RWPE2 (cell line): ENCODE measurements at regions not wholly inside any gene's neighbourhood (a gene's known extent, or its start where the extent isn't known, plus 50 kb on each side); places are given as distances from the start of the nearest gene placed in this dataset.

Source experiments
- ATAC-seq: fragments of 200-7000 bp; cut with Tn5 transposase; 3 replicates; pipeline ENCODE4 v1.9.1; 2021; ENCODE audit warnings: low read depth
- DNase-seq: peaks from one replicate; pipeline ENCODE4 v3.0.0-alpha.2; 2020; ENCODE audit warnings: low spot score
- H3K27ac ChIP-seq: fragments of 450-650 bp; 2 replicates; pipeline ENCODE4 v1.5.1; 2017; ENCODE audit warnings: mild to moderate bottlenecking; ENCODE audit not compliant: poor library complexity, severe bottlenecking
- H3K27me3 ChIP-seq: fragments of 250-450 bp; sonication (Bioruptor Pico); 2 replicates; pipeline ENCODE4 v1.5.1; 2021; ENCODE audit warnings: mild to moderate bottlenecking, moderate library complexity; ENCODE audit not compliant: insufficient read depth, poor library complexity, severe bottlenecking
- H3K36me3 ChIP-seq: fragments of 250-450 bp; sonication (Bioruptor Pico); 2 replicates; pipeline ENCODE4 v1.5.1; 2020; ENCODE audit warnings: low read depth, mild to moderate bottlenecking, moderate library complexity
- H3K4me1 ChIP-seq: fragments of 250-450 bp; sonication (Bioruptor Pico); 2 replicates; pipeline ENCODE4 v1.5.1; 2021; ENCODE audit warnings: mild to moderate bottlenecking, moderate library complexity; ENCODE audit not compliant: insufficient read depth, poor library complexity, severe bottlenecking
- H3K4me3 ChIP-seq: fragments of 250-450 bp; sonication (Bioruptor Pico); 2 replicates; pipeline ENCODE4 v1.5.1; 2021; ENCODE audit warnings: mild to moderate bottlenecking, moderate library complexity; ENCODE audit not compliant: severe bottlenecking
- H3K9me3 ChIP-seq: fragments of 250-450 bp; sonication (Bioruptor Pico); 2 replicates; pipeline ENCODE4 v1.5.1; 2021; ENCODE audit warnings: mild to moderate bottlenecking, moderate library complexity; ENCODE audit not compliant: severe bottlenecking
- CTCF ChIP-seq: fragments of 450-650 bp; IDR thresholded peaks from one replicate; pipeline ENCODE4 v1.5.1; 2017; ENCODE audit warnings: mild to moderate bottlenecking, moderate library complexity; ENCODE audit not compliant: poor library complexity, severe bottlenecking

- Histone ChIP-seq H3K9me3 (peaks cover 4% of the 10 kb centered on the region), H3K27ac (no peak overlapping the region), H3K27me3 (no peaks in the 10 kb centered on the region), H3K4me3 (no peak overlapping the region), H3K4me1 (no peaks in the 10 kb centered on the region), H3K36me3 (no peaks in the 10 kb centered on the region)
- TF ChIP-seq CTCF = no peak
- DNase-seq (no peak), ATAC-seq (no peak)
These were observed 134.9 kb upstream of the THBS2 start for GRCh38 chr6:169388395-169389166.

- DNase-seq (no peak), ATAC-seq (no peak)
- no peaks in the 10 kb centered on the region for H3K4me1 ChIP-seq
- no peaks in the 10 kb centered on the region for H3K36me3 ChIP-seq
- no peaks in the 10 kb centered on the region for H3K27me3 ChIP-seq
- H3K27ac ChIP-seq = no peak overlapping the region
- no peak for TF ChIP-seq CTCF
- no peak overlapping the region for H3K4me3 ChIP-seq
- H3K9me3 ChIP-seq = peaks cover 4% of the 10 kb centered on the region
These were observed 134.2 kb upstream of the THBS2 start for GRCh38 chr6:169387809-169388383.

- no peaks in the 10 kb centered on the region for H3K4me1 ChIP-seq
- no peak overlapping the region for H3K4me3 ChIP-seq
- no peaks in the 10 kb centered on the region for H3K36me3 ChIP-seq
- peaks cover 4% of the 10 kb centered on the region for H3K9me3 ChIP-seq
- no peaks in the 10 kb centered on the region for H3K27me3 ChIP-seq
- no peak for TF ChIP-seq CTCF
- no peak overlapping the region for H3K27ac ChIP-seq
- ATAC-seq = no peak
- no peak for DNase-seq
These were observed 132.9 kb upstream of the THBS2 start for GRCh38 chr6:169386411-169387057.

GRCh38 chr6:169385237-169385880 lies 131.7 kb upstream of the THBS2 start:
- Histone ChIP-seq H3K9me3 (peaks cover 4% of the 10 kb centered on the region), H3K36me3 (no peaks in the 10 kb centered on the region), H3K4me3 (no peak overlapping the region), H3K27ac (no peak overlapping the region), H3K4me1 (no peaks in the 10 kb centered on the region), H3K27me3 (no peaks in the 10 kb centered on the region)
- no peak for DNase-seq
- no peak for ATAC-seq
- no peak for TF ChIP-seq CTCF
